Activated CD4-positive, alpha-beta T cell treated with anti-CD3 and anti-CD28 coated beads, Interleukin-2, amount 50 U/mL, for 24 hours (primary cell): ENCODE measurements at regions not wholly inside any gene's neighbourhood (a gene's known extent, or its start where the extent isn't known, plus 50 kb on each side); places are given as distances from the start of the nearest gene placed in this dataset.
A peak's percentile ranks its signal among the peaks of the same experiment; 100 is the strongest.

ENCODE experiments used
- DNase-seq, 2 donors: peaks; one replicate each; pipeline ENCODE4 v3.0.0-alpha.2; 2020; ENCODE audit warnings: low read depth in 1 of 2, low spot score in 1 of 2

GRCh38 chr3:177525987-177526712 lies 328.9 kb upstream of the TBL1XR1 start:
- DNase-seq, result no peak

- no peak for DNase-seq
Observed at GRCh38 chr3:177527182-177527581, 329.9 kb upstream of the TBL1XR1 start.

DNA sequence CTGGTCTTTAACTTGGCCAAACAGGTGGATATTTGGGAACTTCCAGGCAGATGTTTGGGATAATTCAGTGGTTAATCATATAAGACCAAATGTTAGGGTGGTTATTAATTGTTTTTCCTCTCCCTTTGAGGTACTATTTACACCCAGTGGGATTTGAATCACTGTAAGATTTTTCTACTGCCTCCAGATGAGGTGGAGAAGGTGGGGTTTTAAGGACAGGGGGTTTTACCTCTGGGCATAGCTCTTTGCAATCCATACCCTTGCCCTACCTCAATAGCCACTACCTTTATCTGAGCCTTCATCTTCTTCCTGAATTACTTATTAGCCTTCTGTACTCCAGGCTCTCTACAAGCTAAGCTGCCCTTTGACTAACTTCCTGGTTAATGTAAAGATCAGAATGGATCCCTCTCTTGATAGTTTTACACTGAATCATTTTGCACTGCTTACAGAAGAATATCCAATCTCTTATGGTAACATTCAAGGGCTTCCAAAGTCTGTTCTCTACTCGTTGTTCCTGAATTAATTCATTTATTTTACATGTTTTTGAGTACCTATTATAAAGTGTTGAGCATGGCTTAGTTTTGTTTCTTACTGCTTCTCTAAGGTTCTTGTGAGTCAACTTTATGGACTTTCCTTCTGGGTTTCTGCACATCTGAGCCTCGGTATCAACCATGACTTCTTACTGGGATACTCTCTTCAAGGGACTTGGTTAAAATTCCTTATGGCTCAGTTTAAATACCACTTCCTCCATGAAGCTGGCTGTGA lies 331.2 kb upstream of the TBL1XR1 start:
- no peak for DNase-seq

- DNase-seq, result no peak
Observed at GRCh38 chr3:177529071-177529550, 331.8 kb upstream of the TBL1XR1 start.

DNA sequence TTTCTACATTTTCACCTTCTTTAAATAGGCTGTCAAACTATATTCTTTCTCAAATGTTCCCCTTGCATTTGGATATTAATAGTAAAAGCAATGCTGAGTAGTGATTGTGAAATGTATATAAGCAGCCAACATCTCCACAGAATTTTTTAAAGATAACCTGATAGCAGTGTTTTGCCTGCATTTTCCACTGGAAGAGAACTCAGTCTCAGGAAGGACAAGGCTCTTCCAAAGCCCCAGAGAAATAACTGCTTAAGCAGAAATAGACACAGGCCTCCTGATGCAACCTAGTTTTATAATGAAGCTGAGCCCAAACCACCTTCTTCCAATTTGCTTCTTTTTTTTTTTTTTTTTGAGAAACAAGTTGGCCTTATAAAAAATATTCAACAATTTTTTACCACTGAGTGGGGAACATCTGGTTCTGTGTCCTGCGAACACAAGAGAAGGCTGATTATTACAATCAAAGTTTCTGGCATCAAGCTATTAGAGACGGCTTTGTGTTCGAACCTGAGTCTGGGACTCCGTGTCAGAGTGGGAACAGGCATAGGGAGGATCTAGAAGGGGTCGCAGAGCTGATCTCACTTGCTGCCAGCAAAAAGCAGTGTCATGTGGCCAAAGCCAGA lies 332.5 kb upstream of the TBL1XR1 start:
- no peak for DNase-seq

DNA sequence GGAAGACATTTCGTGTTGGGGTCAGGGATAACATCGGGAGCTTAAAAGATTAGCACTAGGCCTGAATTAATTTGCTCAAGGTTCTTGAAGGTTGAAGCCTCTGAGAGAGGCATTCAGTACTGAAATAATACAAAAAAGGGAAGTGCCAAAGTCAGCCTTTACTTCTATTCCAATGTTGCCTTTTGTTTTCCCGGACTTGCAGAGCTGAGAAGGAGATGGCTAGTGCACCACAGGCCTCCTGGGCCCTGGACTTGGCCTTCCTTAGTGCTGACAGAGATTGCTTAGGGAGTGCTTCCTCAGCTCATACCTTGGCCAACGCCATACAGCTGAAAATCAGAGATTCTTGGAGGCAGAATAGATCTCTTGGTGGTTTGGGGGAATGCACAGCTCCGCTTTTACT lies 333.6 kb upstream of the TBL1XR1 start:
- no peak for DNase-seq

DNA sequence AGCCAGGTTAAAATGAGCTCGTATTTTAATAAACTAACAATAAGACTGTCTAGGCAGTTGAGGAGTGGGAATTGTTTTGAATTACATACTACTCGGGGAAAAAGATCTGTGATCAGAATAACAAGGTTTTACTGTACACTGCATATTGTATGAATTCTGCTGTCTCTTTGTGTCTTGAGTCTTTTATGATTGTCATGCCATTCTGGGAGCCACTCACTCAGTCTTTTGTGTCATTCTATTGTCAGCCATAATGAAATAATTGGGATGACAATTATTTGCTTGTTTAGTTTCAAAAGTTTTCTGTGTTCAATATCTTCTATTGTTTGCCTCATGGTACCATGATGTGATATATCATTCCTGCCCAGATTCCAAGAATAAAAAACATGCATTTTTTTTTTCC lies 339.6 kb upstream of the TBL1XR1 start:
- no peak for DNase-seq

DNA sequence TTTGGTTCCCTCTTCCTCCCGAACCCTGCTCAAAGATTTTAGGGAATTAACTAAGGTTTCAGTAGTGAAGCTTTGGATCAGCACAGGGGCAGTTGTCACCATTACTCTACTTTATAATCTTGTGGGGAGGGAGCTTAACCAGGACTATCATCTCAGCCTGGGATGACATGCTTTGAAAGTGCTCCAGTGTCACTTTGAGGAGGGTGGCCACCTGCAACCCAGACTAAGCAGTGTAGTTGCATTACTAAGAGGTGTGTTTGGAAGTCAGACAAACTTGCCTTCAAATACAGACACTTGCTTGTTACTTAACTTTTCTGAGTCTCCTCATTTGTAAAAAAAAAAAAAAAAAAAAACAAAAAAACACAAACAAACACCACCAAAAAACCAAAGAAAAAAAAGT lies 340.3 kb upstream of the TBL1XR1 start:
- no peak for DNase-seq

- no peak for DNase-seq
Observed at GRCh38 chr3:177538048-177538749, 340.9 kb upstream of the TBL1XR1 start.

- peak in 1 of 2 donors; percentile 4 for DNase-seq
Observed at GRCh38 chr3:177538750-177539730, 341.8 kb upstream of the TBL1XR1 start.

- DNase-seq, result no peak
Observed at GRCh38 chr3:177541541-177541940, 344.3 kb upstream of the TBL1XR1 start.

DNA sequence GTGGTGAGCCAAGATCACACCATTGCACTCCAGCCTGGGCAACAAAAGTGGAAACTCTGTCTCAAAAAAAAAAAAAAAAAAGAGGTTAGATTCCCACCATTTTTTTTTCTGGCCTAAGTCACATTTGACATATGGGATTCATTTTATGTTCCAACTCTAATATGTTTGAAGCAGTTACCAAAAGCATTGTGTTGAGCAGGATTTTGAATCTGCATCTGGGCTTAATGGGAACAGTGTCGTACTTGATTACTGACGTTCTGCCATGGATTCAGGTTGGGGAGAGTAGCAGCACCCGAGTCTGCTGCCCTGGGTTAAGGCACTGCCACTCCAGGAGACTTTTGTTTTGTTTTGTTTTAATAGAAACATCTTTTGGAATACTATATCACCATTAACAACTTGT lies 348.7 kb upstream of the TBL1XR1 start:
- no peak for DNase-seq

DNA sequence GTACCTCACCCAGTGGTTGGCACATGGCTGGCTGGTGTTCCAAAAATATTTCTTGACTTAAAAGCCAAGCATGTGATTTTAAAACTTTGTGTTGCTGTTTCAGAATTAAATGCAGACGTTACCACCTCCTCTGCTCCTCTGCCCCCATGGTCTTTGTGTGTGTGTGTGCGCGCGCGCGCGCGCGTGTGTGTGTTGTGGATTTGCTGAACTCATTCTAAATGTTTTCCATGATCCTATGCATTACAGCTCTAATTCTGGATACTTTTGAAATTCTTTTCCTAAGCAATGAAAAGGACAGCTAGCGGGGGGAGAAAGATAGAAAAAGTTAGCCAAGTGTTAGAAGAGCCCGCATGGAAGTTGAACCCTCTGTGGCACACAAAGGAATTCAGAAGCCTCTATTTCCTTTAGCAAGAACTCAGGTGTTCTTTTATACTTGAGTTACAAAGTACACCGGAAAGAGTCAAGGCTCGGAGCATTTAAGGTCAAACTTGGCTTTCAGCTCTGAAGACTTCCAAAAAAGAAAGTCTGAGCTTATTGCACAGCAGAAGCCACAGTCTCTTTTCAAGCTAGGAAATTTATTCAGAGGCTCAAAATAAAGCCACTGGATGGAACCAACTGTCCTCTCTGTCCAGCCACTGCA lies 350.5 kb upstream of the TBL1XR1 start:
- no peak for DNase-seq

GRCh38 chr3:177550667-177551066 lies 353.4 kb upstream of the TBL1XR1 start:
- no peak for DNase-seq

- DNase-seq, result no peak
Observed at GRCh38 chr3:177551431-177551836, 354.2 kb upstream of the TBL1XR1 start.

DNA sequence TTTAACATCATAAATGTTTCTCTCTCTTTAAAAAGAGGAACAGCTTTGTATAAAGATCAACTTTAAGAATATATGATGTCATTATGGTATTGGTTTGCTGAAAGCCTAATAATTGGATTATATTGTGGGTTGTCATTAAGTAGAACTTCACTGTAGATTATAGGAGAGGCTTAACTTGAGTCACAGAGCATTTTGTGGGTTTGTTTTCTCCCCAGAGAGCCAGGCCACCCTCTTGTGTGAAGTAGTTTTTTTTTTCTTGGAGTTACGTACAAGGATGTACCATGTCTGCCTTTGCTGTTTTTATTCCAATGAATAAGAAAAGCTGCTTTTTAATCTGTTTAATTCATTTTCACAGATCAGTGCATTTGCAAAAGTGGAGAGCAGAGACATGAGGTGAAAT lies 354.8 kb upstream of the TBL1XR1 start:
- DNase-seq, result no peak

GRCh38 chr3:177553012-177553411 lies 355.7 kb upstream of the TBL1XR1 start:
- no peak for DNase-seq

- DNase-seq, result no peak
Observed at GRCh38 chr3:177553579-177553978, 356.3 kb upstream of the TBL1XR1 start.

GRCh38 chr3:177554895-177555759 lies 357.8 kb upstream of the TBL1XR1 start:
- DNase-seq, result no peak
